Activated CD4-positive, CD25-positive, alpha-beta regulatory T cell treated with anti-CD3 and anti-CD28 coated beads, Interleukin-2, amount 50 U/mL, for 16 hours (primary cell): ENCODE measurements at regions not wholly inside any gene's neighbourhood (a gene's known extent, or its start where the extent isn't known, plus 50 kb on each side); places are given as distances from the start of the nearest gene placed in this dataset.

ENCODE experiments used
- DNase-seq: peaks from one replicate; pipeline ENCODE4 v3.0.0-alpha.2; 2020; ENCODE audit warnings: low read depth, low spot score

GRCh38 chr13:44093607-44094564 lies 214.2 kb downstream of the LACC1 start:
- DNase-seq = no peak

DNA sequence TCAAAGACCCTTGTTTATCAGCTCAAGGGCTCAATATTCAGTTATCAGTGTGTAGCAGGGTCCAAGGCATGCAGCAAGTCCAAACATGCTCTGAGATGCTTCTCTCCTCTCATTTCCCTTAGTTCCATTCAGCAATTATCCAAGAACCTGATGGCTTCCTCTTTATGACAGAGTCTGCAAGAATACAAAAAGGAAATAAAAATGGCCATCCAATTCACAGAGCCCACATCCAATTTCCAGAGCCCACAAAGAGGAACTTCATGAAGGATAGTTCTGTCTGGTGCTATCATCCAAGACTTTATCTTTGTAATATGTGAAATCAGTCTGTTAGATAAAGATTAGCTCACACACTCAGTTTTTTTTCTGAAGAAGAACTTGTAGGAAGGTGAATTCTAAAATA lies 217.2 kb downstream of the LACC1 start:
- DNase-seq = no peak

DNA sequence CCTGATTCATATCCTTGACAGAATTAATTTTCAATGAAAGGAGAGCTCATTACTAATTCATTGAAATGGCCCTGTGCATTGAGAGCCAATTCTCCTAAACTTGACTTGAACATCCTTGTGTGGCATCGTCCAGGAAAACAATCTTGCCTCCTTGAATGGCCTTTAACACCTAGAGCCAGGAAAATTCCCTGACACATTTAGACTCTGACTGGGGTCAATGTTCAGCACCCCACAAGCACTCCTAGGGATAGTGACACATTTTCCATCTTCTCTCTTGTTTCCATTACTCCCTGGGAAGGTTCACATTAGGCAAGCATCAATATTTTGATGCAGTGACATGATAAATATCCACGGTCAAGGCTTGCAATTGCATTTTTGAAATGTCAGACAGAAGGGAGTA lies 218.9 kb downstream of the LACC1 start:
- no peak for DNase-seq

GRCh38 chr13:44101347-44102083 lies 221.8 kb downstream of the LACC1 start:
- no peak for DNase-seq

- no peak for DNase-seq
Measured at GRCh38 chr13:44103429-44104196, 223.9 kb downstream of the LACC1 start.

DNA sequence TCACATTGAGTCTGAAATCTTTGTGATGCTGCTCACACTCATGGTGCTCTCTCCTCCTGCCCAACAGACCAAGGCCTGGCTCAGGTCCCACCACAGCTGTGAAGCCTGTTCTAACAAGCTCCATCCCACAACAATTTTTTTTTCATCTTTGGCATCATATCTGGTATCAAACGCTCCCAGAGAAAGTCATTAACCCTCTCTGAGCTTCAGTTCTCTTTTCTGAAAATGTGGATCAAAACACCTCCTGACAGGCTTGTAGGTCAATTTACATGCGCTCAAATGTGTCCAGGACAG lies 224.4 kb downstream of the LACC1 start:
- no peak for DNase-seq

DNA sequence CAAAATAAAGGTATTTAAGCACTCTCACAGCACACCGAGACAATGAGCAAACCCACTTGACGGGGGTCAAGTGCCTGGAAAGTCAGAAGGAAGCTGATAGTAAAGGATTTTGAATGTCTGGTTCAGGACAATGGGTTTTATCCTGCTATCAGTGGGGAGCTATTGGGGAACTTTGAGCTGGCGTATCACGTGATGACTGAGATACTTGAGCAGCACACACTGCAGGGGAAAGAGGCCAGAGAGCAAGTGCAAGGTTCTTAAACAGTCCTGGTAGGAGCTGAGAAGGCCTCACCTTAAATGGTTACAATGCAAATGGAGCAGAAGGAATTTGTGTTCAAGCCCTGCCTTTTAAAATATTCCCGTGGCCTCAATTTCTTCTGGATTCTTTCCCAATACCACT lies 225.3 kb downstream of the LACC1 start:
- no peak for DNase-seq

GRCh38 chr13:44106266-44107152 lies 226.8 kb downstream of the LACC1 start:
- DNase-seq = no peak

DNA sequence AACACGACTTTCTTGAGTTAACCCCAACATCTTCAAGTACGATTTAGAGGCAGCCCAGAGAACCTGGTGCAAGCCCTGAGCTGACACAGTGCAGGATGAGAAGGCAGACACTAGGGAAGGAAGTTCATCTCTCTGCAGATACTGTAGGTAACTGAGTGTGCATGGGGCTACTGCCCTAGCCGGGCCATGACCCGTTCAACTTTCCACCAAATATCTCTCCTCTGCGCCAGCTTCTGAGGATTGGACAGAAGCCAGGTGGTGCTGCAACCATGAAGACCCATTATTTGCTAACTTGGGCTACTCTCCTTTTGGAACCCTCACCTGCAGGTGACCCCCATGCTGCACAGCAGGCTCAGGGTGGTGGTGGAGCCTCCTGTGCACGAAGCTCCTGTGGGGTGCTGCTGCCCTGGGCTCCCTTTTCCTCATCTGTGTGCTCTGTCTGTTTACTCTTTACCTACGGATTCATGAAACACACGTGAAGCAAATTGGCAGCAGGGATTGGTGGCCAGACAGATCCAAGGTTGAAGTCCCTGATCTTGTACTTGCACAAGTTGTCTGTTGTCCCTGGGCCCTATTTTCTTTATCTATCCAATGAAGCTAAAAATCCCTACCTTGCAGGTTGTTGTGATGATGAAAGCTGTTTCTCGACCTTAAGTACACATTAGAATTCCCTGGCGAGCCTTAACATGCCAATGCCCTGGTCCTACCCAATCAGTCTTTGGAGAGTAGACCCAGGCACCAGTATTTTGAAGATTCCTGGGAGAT lies 227.8 kb downstream of the LACC1 start:
- DNase-seq = no peak

DNA sequence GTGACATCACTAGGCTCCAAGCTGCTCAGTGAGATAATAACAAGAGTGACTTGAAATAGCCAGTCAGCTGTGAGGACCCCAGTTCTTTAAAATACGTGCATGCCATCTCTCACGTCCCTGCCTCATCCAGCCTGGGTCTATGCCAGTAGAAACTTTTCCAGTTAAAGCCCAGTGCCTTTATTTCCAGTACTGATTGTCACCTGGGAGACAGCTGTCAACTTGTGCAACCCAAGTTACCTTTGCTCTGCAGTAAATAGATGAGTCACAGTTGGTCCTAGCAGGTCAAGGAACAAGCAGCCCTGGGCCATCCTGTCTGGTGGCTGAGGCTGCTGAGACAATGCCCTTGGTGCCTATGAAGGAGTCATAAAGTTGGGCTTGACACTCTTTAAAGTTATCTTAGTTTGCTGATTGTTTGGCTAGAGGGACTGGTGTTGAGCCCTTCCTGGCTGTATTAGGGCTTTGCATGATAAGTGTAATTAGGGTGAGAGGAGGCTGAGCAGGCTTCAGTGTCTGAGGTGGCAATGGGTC lies 228.7 kb downstream of the LACC1 start:
- DNase-seq = no peak

- DNase-seq = no peak
Measured at GRCh38 chr13:44110091-44110621, 230.5 kb downstream of the LACC1 start.

DNA sequence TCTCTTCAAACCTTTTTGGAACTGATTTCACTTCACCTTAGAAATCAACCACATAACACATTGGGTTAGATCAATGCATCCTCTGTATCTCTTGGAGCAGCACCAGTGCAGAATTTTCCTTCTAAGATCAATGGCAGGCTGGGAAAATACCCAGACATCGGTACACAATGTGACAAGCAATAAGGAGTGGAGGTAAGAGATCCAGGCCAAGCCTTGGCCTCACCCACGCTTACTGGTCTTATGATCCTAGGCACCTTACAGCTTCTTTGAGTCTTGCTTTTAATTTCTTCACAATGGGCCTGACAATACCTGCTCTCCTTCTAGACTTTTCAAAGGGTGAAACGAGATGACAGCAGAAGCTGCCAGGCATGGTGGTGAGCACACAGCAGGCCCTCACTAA lies 232.0 kb downstream of the LACC1 start:
- no peak for DNase-seq

DNA sequence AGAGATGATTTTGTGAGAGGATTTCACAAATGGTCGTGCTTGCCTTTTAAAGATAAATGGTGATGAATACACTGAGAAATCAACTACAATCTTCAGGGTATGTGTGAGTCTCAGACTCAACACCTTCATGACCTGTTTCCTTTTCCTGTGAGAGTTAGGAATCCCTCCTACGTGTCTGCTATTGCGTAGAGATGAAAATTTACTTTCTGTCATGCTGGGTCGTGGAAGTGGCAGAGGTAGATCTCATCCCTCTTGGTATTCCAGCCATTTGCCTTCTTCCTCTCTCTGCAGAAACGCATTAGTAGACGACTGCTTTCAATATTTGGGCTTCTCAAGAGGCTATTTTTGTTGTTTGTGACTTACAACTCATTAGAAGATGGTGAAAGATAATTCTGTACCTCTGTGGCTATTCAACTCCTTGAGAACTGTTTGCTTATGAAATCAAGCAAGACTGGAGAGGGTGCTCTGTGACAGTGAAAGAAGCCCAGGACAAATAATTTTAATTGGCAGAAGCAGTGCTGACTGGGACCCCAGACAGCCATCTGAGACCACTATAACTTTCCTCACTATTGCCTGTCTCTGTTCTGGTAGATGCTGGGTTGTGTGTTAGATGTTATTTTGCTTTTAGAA lies 233.1 kb downstream of the LACC1 start:
- DNase-seq = no peak

GRCh38 chr13:44116562-44117332 lies 237.0 kb downstream of the LACC1 start:
- DNase-seq = no peak

- DNase-seq = no peak
Measured at GRCh38 chr13:44117351-44117750, 237.6 kb downstream of the LACC1 start.

DNA sequence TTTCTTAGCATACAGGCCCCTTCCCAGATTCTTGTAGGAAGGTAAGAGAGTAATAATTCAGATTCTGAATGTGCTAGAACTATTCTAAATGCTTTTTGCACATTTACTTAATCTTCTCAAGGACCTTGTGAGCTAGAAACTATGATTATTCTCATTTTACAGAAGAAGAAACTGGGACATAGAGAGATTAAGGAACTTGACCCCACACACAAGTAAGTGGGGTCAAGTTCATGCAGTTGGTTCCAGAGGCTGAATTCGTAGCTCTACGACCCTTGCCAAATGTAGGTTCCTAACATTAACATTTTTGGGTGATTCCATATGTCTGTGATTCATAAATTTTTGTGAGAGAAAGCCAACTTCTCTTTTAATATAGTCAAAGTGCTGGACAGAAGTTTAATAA lies 238.1 kb downstream of the LACC1 start:
- no peak for DNase-seq

DNA sequence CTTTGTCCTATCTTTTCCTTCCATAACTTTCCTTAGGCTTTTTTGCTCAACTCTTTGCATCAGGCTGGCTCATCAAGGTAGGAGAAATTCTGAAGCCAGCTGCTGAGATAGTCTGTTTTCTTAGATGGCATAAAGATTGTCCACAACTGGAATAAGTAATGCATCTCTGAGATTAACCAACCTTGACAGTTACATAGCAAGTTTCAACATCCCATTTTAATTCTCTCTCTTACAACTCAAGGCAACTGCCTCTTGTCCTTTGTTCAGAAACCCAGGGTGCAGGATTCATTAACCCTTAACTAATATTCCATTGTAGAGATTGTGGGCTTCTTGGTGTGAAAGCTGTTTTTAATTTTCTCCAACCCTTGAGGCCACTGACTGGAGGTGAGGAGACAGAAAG lies 239.2 kb downstream of the LACC1 start:
- no peak for DNase-seq

DNA sequence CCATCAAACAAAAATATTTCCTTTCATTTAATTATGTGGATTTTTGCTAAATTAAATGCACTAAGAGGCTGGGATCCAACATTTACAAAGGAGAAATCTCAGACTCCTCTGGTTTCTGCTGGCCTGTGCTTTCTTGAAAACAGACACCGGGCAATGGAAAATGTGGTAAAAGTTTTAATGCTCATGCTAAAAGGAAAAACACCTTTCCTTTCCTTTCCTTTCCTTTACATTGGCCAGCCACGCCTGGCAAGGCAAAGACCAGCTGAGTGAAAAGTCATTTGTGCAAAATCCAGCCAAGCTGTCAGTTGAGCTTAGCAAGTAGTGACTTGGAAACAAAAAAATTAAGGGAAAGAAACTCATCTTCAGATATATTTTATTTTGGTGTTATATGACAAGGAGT lies 240.3 kb downstream of the LACC1 start:
- no peak for DNase-seq
